GM23338 (cell line): ENCODE measurements at regions not wholly inside any gene's neighbourhood (a gene's known extent, or its start where the extent isn't known, plus 50 kb on each side); places are given as distances from the start of the nearest gene placed in this dataset.

Source experiments
- EZH2 ChIP-seq: fragments of 200-600 bp; sonication (generic); IDR thresholded peaks from one replicate; pipeline ENCODE4 v1.8.0; 2017; ENCODE audit warnings: antibody characterized with exemption, mild to moderate bottlenecking, low read depth; ENCODE audit not compliant: unreplicated experiment
- EZH2phosphoT487 ChIP-seq: fragments of 200-600 bp; sonication (generic); IDR thresholded peaks from one replicate; pipeline ENCODE4 v1.8.1; 2018; ENCODE audit warnings: antibody characterized with exemption; ENCODE audit not compliant: unreplicated experiment
- NANOG ChIP-seq: IDR thresholded peaks from 2 replicates; pipeline ENCODE4 v1.6.1; 2016; ENCODE audit warnings: antibody characterized with exemption, borderline replicate concordance
- POLR2AphosphoS5 ChIP-seq: IDR thresholded peaks from 2 replicates; pipeline ENCODE4 v1.6.1; 2016; ENCODE audit warnings: antibody characterized with exemption, low read depth
- ZNF331 ChIP-seq: fragments of 250-450 bp; sonication (Bioruptor Pico); IDR thresholded peaks from 2 replicates; pipeline ENCODE4 v1.5.0; 2020; ENCODE audit warnings: low read depth, mild to moderate bottlenecking, moderate library complexity
- TF ChIP-seq, protein P1 (sequence below), 2 experiments: fragments of 200-600 bp in 1 of 2; sonication (generic) in 1 of 2; conservative IDR thresholded peaks; 2 replicates each; pipeline versions ENCODE4 v1.5.1 to v1.6.1; 2016 to 2017; ENCODE audit warnings: antibody characterized with exemption in 2 of 2, low read depth in 2 of 2, mild to moderate bottlenecking in 2 of 2, moderate library complexity in 1 of 2
- TF ChIP-seq, protein P2 (sequence below): IDR thresholded peaks from one replicate; pipeline ENCODE4 v1.6.1; 2018; ENCODE audit warnings: antibody characterized with exemption; ENCODE audit not compliant: unreplicated experiment
- TF ChIP-seq, protein P3 (sequence below): IDR thresholded peaks from 2 replicates; pipeline ENCODE4 v1.6.1; 2016; ENCODE audit warnings: antibody characterized with exemption

DNA sequence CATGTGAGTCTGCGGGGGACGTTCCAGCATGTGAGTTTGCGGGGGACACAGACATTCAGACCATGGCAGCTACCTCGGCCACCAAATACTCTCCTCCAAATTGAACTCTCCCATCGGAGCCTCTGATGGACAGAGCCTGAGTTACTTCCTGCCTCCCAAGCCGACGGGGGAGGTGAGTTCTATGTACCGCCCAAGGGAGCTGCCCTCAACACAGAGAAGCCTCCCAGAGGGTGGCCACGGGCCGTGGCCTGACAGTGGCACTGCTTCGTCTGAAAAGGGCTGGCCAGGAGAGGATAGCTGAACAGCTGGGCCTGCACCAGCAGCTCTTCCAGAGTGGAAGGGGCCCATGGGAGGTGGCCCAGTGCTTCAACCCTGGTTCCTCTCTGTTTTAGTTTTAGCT is 274.5 kb upstream of the PPP2R2D start:
- TF ChIP-seq, protein P1, sequence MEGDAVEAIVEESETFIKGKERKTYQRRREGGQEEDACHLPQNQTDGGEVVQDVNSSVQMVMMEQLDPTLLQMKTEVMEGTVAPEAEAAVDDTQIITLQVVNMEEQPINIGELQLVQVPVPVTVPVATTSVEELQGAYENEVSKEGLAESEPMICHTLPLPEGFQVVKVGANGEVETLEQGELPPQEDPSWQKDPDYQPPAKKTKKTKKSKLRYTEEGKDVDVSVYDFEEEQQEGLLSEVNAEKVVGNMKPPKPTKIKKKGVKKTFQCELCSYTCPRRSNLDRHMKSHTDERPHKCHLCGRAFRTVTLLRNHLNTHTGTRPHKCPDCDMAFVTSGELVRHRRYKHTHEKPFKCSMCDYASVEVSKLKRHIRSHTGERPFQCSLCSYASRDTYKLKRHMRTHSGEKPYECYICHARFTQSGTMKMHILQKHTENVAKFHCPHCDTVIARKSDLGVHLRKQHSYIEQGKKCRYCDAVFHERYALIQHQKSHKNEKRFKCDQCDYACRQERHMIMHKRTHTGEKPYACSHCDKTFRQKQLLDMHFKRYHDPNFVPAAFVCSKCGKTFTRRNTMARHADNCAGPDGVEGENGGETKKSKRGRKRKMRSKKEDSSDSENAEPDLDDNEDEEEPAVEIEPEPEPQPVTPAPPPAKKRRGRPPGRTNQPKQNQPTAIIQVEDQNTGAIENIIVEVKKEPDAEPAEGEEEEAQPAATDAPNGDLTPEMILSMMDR (conservative IDR thresholded peaks at IDR 0.05; ENCODE audit: low read depth in 2 of 2), result no peak
- TF ChIP-seq EZH2 (no peak), EZH2phosphoT487 (no peak), NANOG (no peak), ZNF331 (no peak), POLR2AphosphoS5 (no peak)
- TF ChIP-seq, protein P2, sequence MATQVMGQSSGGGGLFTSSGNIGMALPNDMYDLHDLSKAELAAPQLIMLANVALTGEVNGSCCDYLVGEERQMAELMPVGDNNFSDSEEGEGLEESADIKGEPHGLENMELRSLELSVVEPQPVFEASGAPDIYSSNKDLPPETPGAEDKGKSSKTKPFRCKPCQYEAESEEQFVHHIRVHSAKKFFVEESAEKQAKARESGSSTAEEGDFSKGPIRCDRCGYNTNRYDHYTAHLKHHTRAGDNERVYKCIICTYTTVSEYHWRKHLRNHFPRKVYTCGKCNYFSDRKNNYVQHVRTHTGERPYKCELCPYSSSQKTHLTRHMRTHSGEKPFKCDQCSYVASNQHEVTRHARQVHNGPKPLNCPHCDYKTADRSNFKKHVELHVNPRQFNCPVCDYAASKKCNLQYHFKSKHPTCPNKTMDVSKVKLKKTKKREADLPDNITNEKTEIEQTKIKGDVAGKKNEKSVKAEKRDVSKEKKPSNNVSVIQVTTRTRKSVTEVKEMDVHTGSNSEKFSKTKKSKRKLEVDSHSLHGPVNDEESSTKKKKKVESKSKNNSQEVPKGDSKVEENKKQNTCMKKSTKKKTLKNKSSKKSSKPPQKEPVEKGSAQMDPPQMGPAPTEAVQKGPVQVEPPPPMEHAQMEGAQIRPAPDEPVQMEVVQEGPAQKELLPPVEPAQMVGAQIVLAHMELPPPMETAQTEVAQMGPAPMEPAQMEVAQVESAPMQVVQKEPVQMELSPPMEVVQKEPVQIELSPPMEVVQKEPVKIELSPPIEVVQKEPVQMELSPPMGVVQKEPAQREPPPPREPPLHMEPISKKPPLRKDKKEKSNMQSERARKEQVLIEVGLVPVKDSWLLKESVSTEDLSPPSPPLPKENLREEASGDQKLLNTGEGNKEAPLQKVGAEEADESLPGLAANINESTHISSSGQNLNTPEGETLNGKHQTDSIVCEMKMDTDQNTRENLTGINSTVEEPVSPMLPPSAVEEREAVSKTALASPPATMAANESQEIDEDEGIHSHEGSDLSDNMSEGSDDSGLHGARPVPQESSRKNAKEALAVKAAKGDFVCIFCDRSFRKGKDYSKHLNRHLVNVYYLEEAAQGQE, result no peak
- TF ChIP-seq, protein P3, sequence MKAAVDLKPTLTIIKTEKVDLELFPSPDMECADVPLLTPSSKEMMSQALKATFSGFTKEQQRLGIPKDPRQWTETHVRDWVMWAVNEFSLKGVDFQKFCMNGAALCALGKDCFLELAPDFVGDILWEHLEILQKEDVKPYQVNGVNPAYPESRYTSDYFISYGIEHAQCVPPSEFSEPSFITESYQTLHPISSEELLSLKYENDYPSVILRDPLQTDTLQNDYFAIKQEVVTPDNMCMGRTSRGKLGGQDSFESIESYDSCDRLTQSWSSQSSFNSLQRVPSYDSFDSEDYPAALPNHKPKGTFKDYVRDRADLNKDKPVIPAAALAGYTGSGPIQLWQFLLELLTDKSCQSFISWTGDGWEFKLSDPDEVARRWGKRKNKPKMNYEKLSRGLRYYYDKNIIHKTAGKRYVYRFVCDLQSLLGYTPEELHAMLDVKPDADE, result no peak
